ENCODE measurements at regions not wholly inside any gene's neighbourhood (a gene's known extent, or its start where the extent isn't known, plus 50 kb on each side); places are given as distances from the start of the nearest gene placed in this dataset.

GRCh38 chr20:57840504-57841296 lies 130.9 kb upstream of the PMEPA1 start:
- no peak for TF ChIP-seq CTCF (conservative IDR thresholded peaks at IDR 0.05; ENCODE audit: low read depth, low read length)
- no peak for TF ChIP-seq CEBPB (IDR thresholded peaks at IDR 0.05; ENCODE audit: low read depth, low read length)
- no peak for TF ChIP-seq USF2 (IDR thresholded peaks at IDR 0.05; ENCODE audit: low read depth, low read length)
- TF ChIP-seq POLR2A (IDR thresholded peaks at IDR 0.05; ENCODE audit: low read depth, low read length) = no peak
- TF ChIP-seq NFE2L2 (IDR thresholded peaks at IDR 0.05; ENCODE audit: low read depth, low read length) = no peak
- no peak for TF ChIP-seq FOS (IDR thresholded peaks at IDR 0.05; ENCODE audit: low read depth, low read length)

Data from IMR-90 (cell line).